Uterus (tissue), 2 donors: ENCODE measurements at regions not wholly inside any gene's neighbourhood (a gene's known extent, or its start where the extent isn't known, plus 50 kb on each side); places are given as distances from the start of the nearest gene placed in this dataset.
"Not testable (repeated sequence)": the region's sequence is repeated elsewhere in the genome, so short reads cannot be mapped to it uniquely, and the experiment has no call there.

Experiments used
- POLR2A ChIP-seq, 2 donors: fragments of 450-650 bp; IDR thresholded peaks; one replicate each; pipeline ENCODE4 v1.6.1; 2016; ENCODE audit warnings: antibody characterized with exemption in 2 of 2, mild to moderate bottlenecking in 1 of 2, moderate library complexity in 1 of 2
- TF ChIP-seq, protein P1 (sequence below), 4 experiments: fragments of 200-600 bp in 2 of 4; fragments of 450-650 bp in 2 of 4; sonication (generic) in 2 of 4; IDR thresholded peaks; one replicate each; pipeline ENCODE4 v1.5.1; 2016 to 2019; ENCODE audit warnings: antibody characterized with exemption in 4 of 4, mild to moderate bottlenecking in 2 of 4, moderate library complexity in 1 of 4

DNA sequence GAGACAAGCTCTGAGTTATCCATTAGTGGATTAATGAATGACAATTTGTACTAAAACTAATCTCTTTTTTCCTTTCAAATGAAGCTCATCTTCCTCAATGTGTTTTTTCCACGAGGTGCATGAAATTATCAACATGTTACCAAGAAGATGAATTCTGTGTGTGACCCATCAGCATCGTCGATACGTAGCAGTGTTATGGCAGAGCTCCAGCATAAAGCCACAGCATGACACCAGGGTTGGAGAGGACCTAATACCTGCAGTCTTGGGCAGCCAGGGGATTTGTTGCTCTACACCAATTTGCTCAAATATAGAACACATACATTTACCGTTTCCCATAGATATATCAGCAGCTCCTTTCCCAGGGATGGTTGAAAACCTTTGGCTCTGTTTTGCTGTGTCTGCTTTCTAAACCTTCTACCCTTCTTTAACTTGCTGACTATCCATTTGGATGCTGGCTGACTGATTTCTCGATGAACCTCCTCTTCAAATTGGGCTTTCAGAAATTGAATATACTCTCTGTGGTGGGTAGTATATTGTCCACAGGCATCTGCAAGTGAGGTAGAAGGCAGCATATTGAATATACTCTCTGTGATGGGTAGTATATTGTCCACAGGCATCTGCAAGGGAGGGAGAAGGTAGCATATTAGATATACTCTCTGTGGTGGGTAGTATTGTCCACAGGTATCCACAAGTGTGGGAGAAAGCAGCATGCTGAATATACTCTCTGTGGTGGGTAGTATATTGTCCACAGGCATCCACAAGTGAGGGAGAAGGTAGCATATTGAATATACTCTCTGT lies 787.4 kb upstream of the TPTE start:
- TF ChIP-seq, protein P1, sequence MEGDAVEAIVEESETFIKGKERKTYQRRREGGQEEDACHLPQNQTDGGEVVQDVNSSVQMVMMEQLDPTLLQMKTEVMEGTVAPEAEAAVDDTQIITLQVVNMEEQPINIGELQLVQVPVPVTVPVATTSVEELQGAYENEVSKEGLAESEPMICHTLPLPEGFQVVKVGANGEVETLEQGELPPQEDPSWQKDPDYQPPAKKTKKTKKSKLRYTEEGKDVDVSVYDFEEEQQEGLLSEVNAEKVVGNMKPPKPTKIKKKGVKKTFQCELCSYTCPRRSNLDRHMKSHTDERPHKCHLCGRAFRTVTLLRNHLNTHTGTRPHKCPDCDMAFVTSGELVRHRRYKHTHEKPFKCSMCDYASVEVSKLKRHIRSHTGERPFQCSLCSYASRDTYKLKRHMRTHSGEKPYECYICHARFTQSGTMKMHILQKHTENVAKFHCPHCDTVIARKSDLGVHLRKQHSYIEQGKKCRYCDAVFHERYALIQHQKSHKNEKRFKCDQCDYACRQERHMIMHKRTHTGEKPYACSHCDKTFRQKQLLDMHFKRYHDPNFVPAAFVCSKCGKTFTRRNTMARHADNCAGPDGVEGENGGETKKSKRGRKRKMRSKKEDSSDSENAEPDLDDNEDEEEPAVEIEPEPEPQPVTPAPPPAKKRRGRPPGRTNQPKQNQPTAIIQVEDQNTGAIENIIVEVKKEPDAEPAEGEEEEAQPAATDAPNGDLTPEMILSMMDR (IDR thresholded peaks at IDR 0.05): not testable (repeated sequence)
- TF ChIP-seq POLR2A (IDR thresholded peaks at IDR 0.05): not testable (repeated sequence)
